C4-2B (cell line): ENCODE measurements at regions not wholly inside any gene's neighbourhood (a gene's known extent, or its start where the extent isn't known, plus 50 kb on each side); places are given as distances from the start of the nearest gene placed in this dataset.

Experiments
- ZFX ChIP-seq: fragments of 450-650 bp; IDR thresholded peaks from 2 replicates; pipeline ENCODE4 v1.6.1; 2017
- TF ChIP-seq, protein P1 (sequence below): fragments of 450-650 bp; conservative IDR thresholded peaks from 2 replicates; pipeline ENCODE4 v1.5.1; 2017; ENCODE audit warnings: mild to moderate bottlenecking

DNA sequence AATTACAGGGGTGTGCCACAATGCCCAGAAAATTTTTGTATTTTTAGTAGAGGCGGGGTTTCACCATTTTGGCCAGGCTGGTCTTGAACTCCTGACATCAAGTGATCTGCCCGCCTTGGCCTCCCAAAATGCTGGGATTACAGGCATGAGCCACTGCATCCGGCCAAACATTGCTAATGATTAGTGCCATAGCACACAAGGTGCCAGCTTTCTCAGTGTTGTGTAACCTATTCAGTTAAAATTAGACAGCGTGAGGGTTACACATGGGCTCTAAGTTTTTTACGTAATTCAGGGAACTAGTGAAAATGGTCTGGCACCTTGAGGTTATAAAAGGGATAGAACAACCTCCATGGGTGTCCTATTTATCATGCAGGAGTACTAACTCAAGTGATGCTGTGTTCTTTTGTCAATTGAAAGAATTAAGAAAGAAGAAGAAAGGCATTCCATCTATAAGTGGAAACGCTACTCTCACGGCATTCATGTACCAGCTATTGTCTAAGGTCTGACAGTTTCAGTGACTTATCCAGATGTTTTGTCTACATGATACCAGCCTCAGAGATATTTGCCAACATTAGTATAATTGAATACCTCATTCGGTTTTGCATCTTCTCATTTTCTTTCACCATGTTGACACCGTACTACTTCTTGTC, 84.7 kb downstream of the EOMES start:
- TF ChIP-seq, protein P1, sequence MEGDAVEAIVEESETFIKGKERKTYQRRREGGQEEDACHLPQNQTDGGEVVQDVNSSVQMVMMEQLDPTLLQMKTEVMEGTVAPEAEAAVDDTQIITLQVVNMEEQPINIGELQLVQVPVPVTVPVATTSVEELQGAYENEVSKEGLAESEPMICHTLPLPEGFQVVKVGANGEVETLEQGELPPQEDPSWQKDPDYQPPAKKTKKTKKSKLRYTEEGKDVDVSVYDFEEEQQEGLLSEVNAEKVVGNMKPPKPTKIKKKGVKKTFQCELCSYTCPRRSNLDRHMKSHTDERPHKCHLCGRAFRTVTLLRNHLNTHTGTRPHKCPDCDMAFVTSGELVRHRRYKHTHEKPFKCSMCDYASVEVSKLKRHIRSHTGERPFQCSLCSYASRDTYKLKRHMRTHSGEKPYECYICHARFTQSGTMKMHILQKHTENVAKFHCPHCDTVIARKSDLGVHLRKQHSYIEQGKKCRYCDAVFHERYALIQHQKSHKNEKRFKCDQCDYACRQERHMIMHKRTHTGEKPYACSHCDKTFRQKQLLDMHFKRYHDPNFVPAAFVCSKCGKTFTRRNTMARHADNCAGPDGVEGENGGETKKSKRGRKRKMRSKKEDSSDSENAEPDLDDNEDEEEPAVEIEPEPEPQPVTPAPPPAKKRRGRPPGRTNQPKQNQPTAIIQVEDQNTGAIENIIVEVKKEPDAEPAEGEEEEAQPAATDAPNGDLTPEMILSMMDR, result no peak
- TF ChIP-seq ZFX, result no peak
